KMS-11 (cell line): ENCODE measurements at regions not wholly inside any gene's neighbourhood (a gene's known extent, or its start where the extent isn't known, plus 50 kb on each side); places are given as distances from the start of the nearest gene placed in this dataset.

Experiments used
- H2AFZ ChIP-seq: fragments of 200-600 bp; sonication (generic); 2 replicates; pipeline ENCODE4 v1.6.1; 2016; ENCODE audit warnings: antibody characterized with exemption, mixed run types, low read depth
- H3K27ac ChIP-seq: fragments of 200-600 bp; sonication (generic); 2 replicates; pipeline ENCODE4 v1.6.1; 2016; ENCODE audit warnings: mild to moderate bottlenecking, mixed run types
- H3K27me3 ChIP-seq: fragments of 200-600 bp; sonication (generic); 2 replicates; pipeline ENCODE4 v1.6.1; 2017; ENCODE audit warnings: mild to moderate bottlenecking, low read depth, mixed run types, moderate library complexity; ENCODE audit not compliant: insufficient read depth
- H3K36me3 ChIP-seq: fragments of 200-600 bp; sonication (generic); 2 replicates; pipeline ENCODE4 v1.6.1; 2017; ENCODE audit warnings: mild to moderate bottlenecking, mixed run types; ENCODE audit not compliant: insufficient read depth
- H3K4me1 ChIP-seq: fragments of 200-600 bp; sonication (generic); 2 replicates; pipeline ENCODE4 v1.6.1; 2016; ENCODE audit warnings: mild to moderate bottlenecking, low read depth, mixed run types; ENCODE audit not compliant: poor library complexity, severe bottlenecking
- H3K4me2 ChIP-seq: fragments of 200-600 bp; sonication (generic); 2 replicates; pipeline ENCODE4 v1.7.0; 2016; ENCODE audit warnings: mild to moderate bottlenecking, mixed run types
- H3K4me3 ChIP-seq: fragments of 200-600 bp; sonication (generic); IDR thresholded peaks from 2 replicates; pipeline ENCODE4 v1.6.1; 2017; ENCODE audit warnings: low read depth, low read length, mixed read lengths; ENCODE audit not compliant: insufficient read depth
- H3K79me2 ChIP-seq: fragments of 200-600 bp; sonication (generic); 2 replicates; pipeline ENCODE4 v1.6.1; 2016; ENCODE audit warnings: low read depth, mixed run types; ENCODE audit not compliant: insufficient read depth
- H3K9ac ChIP-seq: fragments of 200-600 bp; sonication (generic); 2 replicates; pipeline ENCODE4 v1.6.1; 2016; ENCODE audit warnings: mild to moderate bottlenecking, mixed run types
- H4K20me1 ChIP-seq: fragments of 200-600 bp; sonication (generic); 2 replicates; pipeline ENCODE4 v1.6.1; 2016; ENCODE audit warnings: mild to moderate bottlenecking, mixed run types; ENCODE audit not compliant: insufficient read depth
- CTCF ChIP-seq: fragments of 200-600 bp; sonication (generic); conservative IDR thresholded peaks from 2 replicates; pipeline ENCODE4 v1.6.1; 2017; ENCODE audit warnings: low read depth, mild to moderate bottlenecking, antibody characterized with exemption, low read length, moderate library complexity, mixed read lengths

- no peak overlapping the region for H3K27ac ChIP-seq
- H3K4me2 ChIP-seq = no peak overlapping the region
These were observed 271.0 kb upstream of the TBL1XR1 start for GRCh38 chr3:177468331-177468730.

GRCh38 chr3:177468816-177469215 lies 271.5 kb upstream of the TBL1XR1 start:
- Histone ChIP-seq H2AFZ (no peak overlapping the region), H3K9ac (no peak overlapping the region), H3K79me2 (no peaks in the 10 kb centered on the region), H3K27ac (no peak overlapping the region), H3K4me2 (no peak overlapping the region), H3K27me3 (no peaks in the 10 kb centered on the region), H4K20me1 (no peaks in the 10 kb centered on the region), H3K4me3 (no peak overlapping the region), H3K4me1 (peaks cover 7% of the 10 kb centered on the region), H3K36me3 (no peaks in the 10 kb centered on the region)
- no peak for TF ChIP-seq CTCF

More at GRCh38 chr3:177468331-177468730, 271.0 kb upstream of the TBL1XR1 start:
- Histone ChIP-seq H3K36me3 (no peaks in the 10 kb centered on the region), H4K20me1 (no peaks in the 10 kb centered on the region), H3K27me3 (no peaks in the 10 kb centered on the region), H3K9ac (no peak overlapping the region), H3K4me1 (peaks cover 7% of the 10 kb centered on the region), H3K4me3 (no peak overlapping the region), H3K79me2 (no peaks in the 10 kb centered on the region), H2AFZ (no peak overlapping the region)
- no peak for TF ChIP-seq CTCF

DNA sequence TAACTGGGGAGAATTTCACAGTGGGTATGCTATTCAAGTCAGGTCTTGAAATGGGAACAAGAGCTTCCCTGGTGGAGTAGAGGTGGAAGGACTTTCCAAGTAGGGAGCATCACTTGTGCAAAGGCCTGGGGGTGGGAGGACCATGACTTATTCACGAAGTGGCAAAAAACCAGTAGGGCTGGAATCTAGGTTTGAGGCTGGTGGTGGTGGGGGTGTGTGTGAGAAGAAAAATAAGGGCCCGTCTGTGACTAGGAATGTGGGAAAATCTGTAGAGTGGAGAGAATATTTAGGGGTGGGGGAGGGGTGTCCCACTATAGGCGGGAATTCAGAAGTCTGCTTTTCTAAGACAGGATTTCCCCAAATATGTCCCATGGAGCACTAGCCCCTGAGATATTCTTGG lies 271.9 kb upstream of the TBL1XR1 start:
- TF ChIP-seq CTCF = no peak
- Histone ChIP-seq H3K4me1 (peaks cover 7% of the 10 kb centered on the region), H3K27me3 (no peaks in the 10 kb centered on the region), H3K36me3 (no peaks in the 10 kb centered on the region), H3K4me2 (no peak overlapping the region), H3K27ac (no peak overlapping the region), H2AFZ (no peak overlapping the region), H3K9ac (no peak overlapping the region), H3K4me3 (no peak overlapping the region), H3K79me2 (no peaks in the 10 kb centered on the region), H4K20me1 (no peaks in the 10 kb centered on the region)

- H3K4me2 ChIP-seq = no peak overlapping the region
- no peak overlapping the region for H3K4me3 ChIP-seq
- no peaks in the 10 kb centered on the region for H3K79me2 ChIP-seq
- no peak overlapping the region for H3K9ac ChIP-seq
- TF ChIP-seq CTCF = no peak
- no peaks in the 10 kb centered on the region for H3K27me3 ChIP-seq
- H3K4me1 ChIP-seq = peaks cover 7% of the 10 kb centered on the region
- no peak overlapping the region for H2AFZ ChIP-seq
- H3K36me3 ChIP-seq = no peaks in the 10 kb centered on the region
- H4K20me1 ChIP-seq = no peaks in the 10 kb centered on the region
- no peak overlapping the region for H3K27ac ChIP-seq
These were observed 273.1 kb upstream of the TBL1XR1 start for GRCh38 chr3:177470197-177470941.
